Esophagus mucosa (tissue), 1 donor: ENCODE measurements at regions not wholly inside any gene's neighbourhood (a gene's known extent, or its start where the extent isn't known, plus 50 kb on each side); places are given as distances from the start of the nearest gene placed in this dataset.

Source experiments
- ATAC-seq: fragments of 200-7000 bp; cut with Tn5 transposase; one replicate; pipeline ENCODE4 v1.9.1; 2020
- donor health status: DM: yes; HTN: yes; CAD: no.

DNA sequence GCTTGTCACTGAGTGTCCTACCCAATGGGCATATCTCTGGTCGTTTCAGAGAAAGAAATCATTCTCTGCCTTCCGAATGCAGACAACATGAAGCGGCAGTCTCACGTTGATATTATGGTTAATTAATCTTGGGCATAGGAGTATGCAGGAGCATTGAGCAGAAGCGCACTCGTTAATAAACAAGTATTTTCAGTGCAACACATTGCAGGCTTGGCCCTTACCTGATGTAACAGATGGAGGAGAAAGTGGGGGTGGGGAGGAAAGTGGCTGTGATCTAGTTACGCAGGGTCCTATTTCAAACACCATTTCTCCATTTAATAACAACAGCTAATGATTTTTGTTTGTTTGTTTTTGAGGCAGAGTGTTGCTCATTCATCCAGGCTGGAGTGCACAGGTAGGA, 414.0 kb upstream of the RBFOX1 start:
- ATAC-seq, result no peak

DNA sequence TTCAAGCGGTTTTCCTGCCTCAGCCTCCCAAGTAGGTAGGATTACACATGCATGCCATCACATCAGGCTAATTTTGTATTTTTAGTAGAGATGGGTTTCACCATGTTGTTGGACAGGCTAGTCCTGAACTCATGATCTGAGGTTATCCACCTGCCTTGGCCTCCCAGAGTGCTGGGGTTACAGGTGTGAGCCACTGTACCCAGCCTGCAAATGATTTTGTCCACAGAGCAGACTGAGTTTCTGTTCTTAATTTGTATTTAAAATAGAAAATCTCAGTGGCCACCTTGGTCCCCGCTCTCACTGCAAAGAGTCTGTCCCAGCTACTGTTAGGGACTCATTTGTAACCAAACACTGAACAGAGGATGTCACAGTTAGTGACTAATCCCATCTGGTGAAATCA, 415.7 kb upstream of the RBFOX1 start:
- ATAC-seq, result no peak

DNA sequence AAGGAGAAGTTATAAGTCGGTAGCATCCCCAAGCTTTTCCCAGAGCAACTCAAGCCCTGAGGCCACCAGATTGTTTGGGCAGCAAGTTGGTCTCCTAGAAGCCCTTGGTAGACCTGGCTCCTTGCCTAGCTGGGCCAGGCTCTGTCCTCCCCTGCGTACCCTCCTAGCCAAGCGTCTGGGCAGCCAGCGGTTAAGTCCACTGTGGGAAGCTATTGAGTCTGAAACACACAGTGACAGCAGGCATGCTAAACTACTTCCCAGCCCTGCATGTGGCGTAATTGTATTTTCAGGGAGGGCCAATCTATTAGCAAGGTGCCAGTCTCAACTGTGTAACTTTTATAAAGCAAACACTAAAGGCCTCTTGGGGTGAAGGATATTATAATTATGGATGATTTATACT, 419.1 kb upstream of the RBFOX1 start:
- ATAC-seq, result no peak

DNA sequence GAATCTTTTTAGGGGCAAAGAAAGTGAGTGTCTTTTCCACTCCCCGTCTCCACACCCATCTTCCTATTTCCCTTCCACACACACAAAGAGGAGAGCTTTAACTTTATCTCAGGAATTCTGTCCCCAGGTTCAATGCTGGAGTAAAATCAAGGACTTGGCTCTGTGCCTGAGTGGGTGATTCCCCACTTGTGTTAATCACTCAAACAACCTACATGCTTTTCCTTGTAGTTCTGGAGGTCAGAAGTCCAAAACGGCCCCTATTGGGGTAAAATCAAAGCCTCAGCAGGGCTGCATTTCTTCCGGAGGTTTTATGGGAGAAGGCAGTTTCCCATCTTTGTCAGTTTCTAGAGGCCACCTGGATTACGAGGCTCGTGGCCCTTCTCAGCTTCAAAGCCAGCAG, 422.3 kb upstream of the RBFOX1 start:
- no peak for ATAC-seq

DNA sequence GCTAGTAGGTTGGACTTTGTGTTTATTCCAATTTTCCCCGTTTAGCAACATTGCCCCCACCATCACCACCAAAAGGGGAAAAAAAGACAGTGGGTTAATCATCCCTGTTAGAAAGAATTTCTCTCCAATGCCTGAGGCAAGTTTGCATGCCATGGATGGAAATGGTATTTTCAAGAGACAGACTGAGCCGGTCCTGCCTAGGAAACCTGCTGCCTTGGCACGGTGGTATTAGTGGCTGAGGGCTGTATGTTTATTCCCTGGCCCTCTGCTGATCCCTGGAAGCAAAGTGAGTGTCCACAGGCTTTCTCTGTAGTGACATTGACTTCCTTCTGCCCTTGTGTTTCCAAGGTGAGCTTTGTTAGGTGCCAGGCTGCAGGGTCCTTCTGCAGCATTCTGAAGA, 427.0 kb upstream of the RBFOX1 start:
- no peak for ATAC-seq

DNA sequence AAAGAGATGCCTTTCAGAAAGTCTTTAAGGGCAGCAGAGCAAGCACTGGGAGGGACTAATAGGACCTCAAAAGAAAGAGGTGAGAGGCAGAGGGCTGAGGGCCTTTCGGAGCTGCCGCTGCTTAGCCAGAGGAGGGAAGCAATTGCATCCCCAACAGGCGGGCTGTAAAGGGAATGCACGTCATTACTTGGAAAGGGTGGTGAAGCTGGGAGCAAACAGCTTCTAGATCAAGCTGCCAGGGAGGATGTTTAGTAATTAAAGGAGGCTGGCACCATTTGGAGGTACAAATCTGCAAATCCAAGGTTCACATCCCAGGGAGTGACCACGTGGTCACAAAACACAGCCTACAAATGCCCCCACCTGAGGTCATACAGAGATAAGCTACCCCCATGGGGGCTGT, 429.0 kb upstream of the RBFOX1 start:
- ATAC-seq, result no peak

DNA sequence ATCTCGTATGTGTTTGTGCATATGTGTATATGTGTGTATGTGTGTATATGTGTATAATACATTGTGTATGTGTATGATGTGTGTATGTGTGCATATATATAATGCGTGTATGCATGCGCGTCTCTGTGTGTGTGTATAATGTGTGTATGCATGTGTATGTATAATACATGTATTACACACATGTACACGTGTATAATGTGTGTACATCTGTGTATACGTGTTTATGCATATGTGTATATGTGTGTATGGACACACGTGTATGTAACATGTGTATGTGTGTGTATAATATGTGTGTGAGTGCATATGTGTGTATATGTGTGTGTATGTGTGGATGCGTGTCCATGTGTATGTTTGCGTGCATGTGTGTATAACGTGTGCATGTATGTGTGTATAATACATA, 433.7 kb upstream of the RBFOX1 start:
- ATAC-seq, result no peak

DNA sequence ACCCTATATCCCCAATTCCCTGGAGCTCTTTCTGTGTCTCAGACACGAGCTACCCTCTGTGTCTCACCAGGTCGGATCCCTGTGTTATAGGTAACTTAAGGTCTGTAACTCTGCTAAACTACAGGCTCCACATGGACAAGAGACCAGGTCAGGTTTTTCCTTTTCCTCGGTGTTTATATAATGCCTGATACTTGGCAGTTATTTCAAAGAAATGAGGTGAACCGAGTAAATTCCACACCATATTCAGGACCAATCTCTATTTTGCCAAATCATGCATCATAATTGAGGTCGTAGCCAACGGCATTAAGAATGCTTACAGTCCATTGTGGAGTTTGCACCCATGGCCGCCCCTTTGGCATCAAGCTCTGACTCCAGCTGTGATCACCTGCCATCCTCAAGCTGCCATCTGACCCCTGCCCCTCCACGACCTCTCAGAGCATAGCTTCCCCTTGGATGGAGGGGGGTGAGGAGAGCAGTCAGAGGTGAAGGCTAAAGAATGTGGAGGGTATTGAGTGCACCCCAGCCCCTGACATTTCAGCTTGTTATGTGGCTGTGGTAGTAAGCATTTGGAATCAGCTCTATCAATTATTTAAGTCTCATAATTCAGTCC, 434.7 kb upstream of the RBFOX1 start:
- ATAC-seq, result no peak

DNA sequence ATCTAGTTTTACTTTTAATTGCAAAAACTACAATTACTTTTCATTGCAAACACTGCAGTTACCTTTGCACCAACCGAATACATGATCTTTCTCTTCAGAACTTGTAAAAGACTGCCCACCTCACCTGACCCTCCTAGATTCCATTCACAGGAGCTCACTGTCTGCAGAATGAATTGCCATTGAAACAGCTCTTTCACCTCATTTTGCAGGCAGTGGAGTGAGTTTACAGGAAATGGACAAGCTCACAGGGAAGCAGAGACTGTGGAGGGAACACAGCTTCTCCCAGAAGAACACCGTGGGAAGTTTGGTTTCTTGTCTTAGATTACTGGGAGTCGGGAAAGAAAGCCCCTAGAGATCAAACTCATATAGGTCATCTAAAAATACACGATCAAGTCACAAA, 439.7 kb upstream of the RBFOX1 start:
- ATAC-seq, result no peak

DNA sequence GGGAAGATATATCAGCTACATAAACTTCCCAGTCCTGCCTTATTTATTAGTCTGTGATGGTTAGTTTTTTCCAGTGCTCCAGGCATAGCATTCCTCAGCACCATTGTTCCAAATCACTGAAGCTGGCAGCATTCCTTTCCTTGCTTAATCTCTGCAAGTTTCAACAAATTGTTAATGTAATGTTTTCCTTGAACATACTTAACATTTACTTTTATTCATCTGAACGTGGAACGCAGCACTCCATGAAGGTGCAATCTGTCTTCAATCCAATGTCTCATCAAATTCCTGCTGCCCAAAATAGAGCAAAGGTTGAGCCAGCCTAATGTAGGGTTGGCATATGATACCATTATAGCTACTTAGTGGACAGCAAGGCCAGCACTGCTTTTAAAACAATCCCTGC, 441.1 kb upstream of the RBFOX1 start:
- ATAC-seq, result peak; percentile 48

DNA sequence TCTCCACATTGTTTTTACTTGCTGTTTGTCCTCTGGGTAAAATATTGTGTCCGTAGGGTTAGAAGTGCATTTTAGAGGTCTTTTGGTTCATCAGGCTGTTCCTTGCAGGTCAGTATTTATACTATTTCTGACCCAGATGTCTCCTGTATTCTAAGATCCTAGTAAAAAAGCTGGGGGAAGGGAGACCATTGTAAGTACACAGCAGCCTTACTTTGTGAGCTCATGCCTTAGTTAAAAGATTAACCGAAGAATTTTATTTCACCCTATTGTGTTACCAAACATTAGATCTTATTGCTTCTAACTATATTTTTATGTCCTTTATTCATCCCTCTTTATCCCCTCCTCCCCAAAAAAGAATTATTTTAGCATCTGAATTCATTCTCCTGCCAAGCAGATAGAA, 444.1 kb upstream of the RBFOX1 start:
- no peak for ATAC-seq

DNA sequence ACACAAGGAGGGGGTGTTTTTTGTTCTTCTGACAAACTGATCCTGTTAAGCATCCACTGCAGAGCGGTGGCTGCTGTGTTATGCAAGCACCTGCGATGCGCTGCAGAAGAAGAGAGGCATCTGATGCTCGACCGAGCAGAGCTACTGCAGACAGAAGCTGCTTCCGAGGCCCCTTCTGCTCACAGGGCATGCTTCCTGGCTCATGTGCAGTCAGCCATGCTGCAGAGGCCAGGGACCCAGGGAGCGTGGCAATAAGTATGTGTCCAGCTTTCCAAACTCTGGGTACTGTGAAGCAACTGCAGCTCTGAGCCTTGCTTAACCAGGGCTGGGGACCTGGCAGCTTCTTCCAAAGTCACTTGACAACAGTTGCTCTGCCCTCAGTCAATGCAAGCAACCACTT, 448.6 kb upstream of the RBFOX1 start:
- no peak for ATAC-seq

DNA sequence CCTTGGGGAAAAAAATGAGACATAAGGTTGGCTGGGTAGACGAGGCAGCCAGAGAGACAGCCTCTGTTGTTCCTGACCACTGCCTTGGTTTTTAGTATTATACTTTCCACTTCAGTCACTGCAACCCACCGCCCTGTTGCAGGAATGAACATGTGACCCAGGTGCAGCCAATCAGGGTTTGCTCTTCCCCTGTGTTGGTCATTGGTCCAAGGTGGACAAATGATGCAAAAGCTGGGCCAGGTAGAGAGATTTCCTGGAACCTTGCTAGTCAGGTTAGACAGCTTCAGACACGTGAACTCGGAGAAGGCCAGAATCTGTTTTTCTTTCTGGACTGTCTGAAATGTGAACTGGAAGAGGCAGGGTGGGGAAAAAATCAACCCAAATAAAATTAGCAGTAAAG, 452.4 kb upstream of the RBFOX1 start:
- ATAC-seq, result no peak

DNA sequence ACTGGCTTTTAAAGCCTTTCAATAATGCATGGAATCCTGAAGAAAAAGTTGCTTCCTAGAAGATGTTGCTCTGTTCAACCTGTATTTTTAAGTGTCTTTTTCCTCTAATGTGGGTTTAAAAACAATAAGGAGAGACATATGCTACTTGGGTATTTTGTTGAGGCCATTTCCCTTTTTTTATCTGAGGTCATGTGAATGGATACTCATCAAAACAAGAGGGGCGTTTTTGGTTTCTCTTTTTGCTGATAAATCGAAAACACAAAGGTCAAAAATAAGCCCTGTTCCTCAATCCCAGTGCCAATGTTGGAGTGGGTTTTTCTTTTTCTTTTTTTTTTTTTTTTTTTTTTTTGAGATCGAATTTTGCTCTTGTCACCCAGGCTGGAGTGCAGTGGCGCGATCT, 468.0 kb upstream of the RBFOX1 start:
- ATAC-seq, result no peak

DNA sequence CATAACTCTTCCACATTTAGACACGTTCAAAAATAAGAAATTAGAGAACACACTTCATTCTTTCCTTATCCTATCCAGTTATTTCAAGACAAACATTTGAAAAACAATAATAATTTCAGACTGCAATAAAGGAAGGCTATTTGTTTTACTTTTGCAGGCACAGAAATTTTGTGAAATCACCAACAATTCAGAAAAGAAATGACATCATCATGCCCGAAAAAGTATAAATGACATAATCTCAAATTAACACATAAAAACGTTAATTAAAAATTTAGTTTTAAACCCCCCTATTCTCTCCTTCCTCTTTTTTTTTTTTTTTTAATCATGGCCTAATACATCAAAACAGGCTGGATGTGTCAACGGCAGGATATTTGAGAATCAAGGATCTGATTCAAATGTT, 468.4 kb upstream of the RBFOX1 start:
- ATAC-seq, result no peak

DNA sequence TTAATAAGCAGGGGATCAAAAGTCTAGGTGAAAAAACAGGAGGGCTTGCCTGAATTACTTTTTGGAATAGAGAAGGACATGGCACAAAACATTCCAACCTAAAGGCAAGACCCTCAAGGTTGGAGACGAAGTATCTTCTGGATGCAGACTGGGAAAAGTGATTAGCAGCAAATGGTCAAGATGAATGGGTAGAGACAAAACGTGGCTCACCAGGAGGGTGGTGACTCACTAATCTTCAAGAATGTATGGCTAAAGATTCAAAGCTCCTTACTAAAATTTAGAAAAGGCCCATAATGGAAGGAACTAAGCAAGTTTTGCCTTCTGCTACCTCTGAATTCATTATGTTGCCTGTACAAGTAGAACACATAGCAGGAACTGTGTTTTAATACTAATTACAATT, 469.5 kb upstream of the RBFOX1 start:
- ATAC-seq, result no peak

DNA sequence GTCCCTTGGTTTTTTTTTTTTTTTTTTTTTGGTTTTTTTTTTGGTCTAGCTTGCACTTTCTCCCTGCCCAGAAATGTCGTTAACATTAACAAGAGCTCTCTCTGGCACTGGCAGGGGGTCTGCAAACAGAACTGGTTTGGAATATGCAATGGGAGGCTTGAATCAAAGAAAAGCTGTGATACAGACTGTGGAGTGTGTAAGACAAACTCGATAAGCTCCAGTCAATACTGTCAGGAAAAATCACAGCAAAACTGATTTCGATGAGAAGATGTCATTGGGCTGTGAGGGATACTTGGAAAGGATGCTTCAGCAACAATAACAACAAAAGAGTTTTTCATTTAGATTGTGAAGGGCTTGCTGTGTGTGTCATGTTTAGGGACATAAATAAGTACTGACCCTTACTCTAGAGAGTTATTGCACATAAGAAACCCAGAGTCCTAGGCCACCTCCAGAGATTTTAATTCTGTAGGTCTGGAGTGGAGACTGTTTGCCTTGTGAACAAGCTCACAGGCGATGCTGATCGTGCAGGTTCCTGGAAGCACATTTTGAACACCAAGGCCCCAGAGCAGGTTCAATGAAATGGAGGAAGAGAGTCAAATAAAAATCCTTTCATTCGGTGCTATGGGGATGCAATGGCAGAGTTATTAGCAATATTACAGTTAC, 470.7 kb upstream of the RBFOX1 start:
- no peak for ATAC-seq

DNA sequence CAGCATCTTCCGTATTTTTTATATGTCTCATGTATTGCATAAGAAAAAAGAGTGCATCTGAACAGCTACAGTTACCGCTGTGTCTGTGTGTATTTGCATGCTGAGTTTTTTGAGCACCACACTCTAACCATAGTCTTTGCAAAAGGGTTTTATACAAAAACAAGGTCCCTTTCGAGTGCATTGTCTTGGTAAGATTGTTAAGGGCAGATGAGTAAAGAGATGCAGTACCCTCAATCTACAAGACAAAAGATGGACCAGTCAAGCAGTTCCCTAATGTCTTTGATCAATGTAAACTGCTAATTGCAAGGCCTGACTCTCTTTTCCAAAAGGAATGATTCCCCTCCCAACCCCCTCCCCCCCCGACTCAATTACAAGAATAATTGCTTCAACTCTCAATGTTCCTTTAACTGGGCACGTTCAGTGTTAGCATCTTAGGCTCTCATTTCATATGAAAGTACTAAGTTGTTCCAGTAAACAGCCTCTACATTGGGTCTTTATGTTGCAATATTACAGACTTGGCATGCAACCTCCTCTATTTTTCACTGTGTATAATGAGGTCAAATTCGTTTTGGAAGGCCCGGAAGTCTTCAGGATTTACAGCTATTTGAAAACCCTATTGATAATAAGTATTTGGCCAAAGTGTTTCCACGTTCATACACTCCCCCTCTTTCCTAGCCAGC, 471.4 kb upstream of the RBFOX1 start:
- no peak for ATAC-seq

DNA sequence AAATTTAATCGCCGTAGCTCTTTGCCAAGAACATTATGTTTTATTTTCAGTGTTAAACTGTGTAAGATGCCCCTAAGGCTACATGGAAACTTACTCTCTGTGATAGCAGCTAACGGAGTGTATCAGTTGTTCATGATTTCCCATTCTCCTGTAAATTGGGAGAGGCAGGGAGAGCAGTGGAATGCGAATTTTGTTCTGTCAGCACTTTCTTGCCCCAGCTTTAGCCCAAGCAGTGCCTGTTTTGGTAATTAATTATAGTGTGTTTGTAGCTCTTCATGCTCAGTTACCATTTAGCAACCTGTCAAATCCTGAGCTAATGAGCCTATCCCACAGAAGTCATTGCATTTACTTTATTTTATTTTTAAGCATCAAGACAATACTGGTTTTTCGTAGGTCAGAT, 475.1 kb upstream of the RBFOX1 start:
- ATAC-seq, result no peak

DNA sequence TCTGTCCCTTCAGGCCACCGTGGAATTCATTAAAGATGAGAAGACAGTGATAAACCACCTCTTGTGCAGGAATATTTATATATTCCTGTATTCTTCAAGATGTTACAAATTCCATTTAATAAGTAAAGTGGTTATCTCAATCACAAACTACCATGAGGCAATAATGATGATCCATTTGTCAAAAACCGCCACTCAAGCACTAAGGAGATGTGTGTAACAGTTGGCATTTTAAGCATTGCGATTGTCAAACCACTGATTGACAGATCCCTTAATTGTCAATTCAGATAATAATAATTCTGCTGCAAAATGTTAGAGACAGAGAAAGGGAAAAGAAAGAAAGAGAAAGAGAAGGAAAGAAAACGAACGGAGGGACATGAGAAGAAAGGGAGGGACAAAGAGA, 476.1 kb upstream of the RBFOX1 start:
- no peak for ATAC-seq

DNA sequence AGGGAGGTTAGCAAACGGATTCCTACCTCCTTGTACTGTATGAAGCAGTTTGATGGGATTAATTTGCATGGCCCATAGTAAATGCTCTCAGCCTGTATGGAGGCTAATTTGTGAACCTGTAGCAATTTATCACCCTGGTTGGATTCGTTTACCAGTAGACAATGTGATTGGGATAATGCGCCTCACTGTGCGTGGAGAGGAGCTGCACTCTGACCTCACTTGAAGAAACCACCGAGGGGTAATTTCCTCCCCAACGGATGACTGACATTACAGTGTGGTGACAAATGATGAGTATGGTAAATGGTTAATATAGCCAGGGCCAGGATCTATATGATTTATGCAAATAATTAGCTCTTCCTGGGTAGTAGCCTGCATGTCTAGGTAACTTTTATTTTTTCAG, 479.1 kb upstream of the RBFOX1 start:
- no peak for ATAC-seq

DNA sequence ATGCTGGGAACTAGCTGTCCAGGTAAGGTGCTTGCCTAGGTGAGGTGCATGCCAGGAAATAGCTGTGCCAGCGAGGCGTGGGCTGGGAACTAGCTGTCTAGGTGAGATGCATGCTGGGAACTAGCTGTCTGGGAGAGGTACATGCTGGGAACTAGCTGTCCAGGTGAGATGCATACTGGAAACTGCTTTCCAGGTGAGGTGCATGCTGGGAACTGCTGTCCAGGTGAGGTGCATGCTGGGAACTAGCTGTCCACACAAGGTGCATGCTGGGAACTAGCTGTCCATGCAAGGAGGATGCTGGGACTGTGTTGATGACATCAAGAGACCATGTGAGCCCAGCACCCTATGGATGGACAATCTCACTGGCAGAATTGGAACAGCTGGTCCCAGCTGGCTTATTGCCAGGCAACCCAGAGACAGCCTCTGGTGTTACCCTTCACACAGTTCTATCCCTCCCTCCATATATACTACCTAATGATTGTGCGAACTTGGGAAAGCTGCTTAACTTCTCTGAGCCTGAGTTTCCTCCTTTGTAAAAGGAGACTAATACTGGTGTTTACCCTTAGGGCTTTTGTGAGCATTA, 479.9 kb upstream of the RBFOX1 start:
- ATAC-seq, result no peak

DNA sequence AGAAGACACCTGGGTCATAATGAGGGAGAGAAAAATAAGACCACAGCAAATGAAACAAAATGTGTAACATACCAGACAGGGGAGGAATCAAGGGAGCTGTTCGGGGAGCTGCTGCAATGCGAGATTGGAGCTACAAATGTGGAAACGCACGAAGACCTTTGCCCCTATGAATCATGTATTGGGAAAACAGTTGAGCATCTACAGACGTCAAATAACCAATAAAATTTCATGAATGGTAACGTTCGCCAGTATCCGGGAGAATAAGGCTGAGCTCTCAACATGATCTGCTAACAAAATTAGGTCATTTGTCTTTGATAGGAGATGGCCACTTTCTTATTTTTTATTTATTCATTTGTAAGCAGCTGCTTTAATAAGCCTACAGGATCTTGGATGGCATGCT, 486.2 kb upstream of the RBFOX1 start:
- no peak for ATAC-seq

DNA sequence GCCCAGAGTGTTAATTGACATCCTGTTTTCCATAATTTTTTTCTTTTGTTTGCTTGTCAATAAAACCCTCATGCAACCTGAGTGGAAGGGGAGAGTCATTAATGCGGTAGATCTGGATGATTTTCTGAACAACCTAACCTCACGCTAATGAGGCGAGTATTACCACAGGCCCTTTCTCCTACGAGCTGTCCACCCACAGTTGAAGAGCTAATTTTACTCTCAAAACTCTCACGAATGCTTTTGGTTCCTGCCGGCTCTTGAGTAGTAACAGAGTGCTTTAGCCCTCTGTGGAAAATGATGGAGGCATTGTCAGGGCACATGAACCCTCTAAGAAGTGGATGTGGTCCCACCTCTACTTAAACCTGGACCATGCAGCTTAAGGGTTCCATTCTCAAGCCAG, 491.3 kb upstream of the RBFOX1 start:
- ATAC-seq, result no peak
